ENCODE measurements at regions not wholly inside any gene's neighbourhood (a gene's known extent, or its start where the extent isn't known, plus 50 kb on each side); places are given as distances from the start of the nearest gene placed in this dataset.

DNA sequence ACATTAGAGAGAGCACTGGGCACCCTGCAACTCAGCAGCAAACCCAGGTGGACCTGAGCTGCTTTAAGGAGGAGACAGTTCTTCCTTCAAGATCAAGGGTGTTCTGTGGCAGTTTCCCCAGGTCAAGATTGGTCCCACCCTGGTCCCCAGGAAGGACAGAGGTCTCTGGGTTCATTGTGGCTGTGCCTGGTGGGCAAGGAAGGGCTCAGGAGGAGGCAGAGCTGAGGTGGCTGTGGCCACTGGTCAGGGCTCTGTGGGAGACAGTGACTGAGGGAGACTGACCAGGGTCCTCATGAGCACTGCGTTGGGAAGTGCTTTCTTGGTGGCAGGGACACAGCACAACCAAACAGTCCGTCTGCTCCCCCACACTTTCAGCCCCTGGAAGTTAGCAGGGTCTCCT lies 141.3 kb downstream of the FCRL5 start:
- ChIA-PET CTCF (interaction anchor here (0.7 kb wide), 1 partner anchor 491 kb away, joined by 3 read pairs; no protein-coding TSS in a partner anchor), POLR2A (ENCODE audit: low non-redundant PET) (no interaction called here)
- TF ChIP-seq, protein P1, sequence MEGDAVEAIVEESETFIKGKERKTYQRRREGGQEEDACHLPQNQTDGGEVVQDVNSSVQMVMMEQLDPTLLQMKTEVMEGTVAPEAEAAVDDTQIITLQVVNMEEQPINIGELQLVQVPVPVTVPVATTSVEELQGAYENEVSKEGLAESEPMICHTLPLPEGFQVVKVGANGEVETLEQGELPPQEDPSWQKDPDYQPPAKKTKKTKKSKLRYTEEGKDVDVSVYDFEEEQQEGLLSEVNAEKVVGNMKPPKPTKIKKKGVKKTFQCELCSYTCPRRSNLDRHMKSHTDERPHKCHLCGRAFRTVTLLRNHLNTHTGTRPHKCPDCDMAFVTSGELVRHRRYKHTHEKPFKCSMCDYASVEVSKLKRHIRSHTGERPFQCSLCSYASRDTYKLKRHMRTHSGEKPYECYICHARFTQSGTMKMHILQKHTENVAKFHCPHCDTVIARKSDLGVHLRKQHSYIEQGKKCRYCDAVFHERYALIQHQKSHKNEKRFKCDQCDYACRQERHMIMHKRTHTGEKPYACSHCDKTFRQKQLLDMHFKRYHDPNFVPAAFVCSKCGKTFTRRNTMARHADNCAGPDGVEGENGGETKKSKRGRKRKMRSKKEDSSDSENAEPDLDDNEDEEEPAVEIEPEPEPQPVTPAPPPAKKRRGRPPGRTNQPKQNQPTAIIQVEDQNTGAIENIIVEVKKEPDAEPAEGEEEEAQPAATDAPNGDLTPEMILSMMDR (conservative IDR thresholded peaks at IDR 0.05; ENCODE audit: low read depth), result no peak
- DNase-seq (ENCODE audit: low spot score), result no peak
- H3K27ac ChIP-seq, result no peak overlapping the region

DNA sequence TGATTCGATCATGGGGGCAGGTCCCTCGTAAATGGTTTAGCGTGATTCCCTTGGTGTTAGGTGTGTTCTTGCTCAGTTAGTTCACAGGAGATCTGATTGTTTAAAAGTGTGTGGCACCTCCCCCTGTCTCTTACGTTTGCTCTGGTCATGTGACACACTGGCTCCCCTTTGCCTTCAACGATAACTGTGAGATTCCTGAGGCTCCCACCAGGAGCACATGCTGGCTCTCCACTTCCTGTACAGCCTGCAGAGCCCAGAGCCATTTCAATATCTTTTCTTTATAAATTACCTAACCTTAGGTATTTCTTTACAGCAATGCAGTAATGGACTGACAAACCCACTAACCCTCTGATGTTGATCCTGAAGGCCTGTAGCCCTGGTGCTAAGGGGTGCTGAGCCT lies 141.9 kb downstream of the FCRL5 start:
- CTCF ChIA-PET, result no interaction called here
- no peak for DNase-seq (ENCODE audit: low spot score)
- POLR2A ChIA-PET (ENCODE audit: low non-redundant PET), result no interaction called here
- TF ChIP-seq, protein P1 (conservative IDR thresholded peaks at IDR 0.05; ENCODE audit: low read depth), result no peak
- H3K27ac ChIP-seq, result no peak overlapping the region

DNA sequence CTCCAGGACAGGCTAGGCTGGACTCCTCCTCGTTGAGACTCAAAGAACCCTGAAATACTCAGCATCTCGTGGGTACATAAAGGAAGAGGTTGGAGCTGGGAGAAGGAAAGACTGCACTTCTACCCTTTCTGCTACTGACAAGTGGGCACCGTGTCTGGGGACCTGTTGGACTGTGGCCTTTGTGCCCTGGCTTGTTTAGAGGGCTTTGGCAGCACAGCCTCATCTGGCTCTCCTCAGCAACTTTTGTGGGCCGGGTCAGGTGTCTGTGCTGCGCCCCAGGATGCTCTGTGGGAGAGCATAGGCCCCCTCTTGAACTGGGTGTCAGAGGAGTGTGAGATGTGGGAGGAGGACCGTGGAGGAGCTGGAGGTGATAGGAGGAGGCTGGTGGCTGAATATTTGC lies 142.4 kb downstream of the FCRL5 start:
- H3K27ac ChIP-seq, result no peak overlapping the region
- POLR2A ChIA-PET (ENCODE audit: low non-redundant PET), result no interaction called here
- CTCF ChIA-PET, result no interaction called here
- DNase-seq (ENCODE audit: low spot score), result no peak
- TF ChIP-seq, protein P1 (conservative IDR thresholded peaks at IDR 0.05; ENCODE audit: low read depth), result no peak

DNA sequence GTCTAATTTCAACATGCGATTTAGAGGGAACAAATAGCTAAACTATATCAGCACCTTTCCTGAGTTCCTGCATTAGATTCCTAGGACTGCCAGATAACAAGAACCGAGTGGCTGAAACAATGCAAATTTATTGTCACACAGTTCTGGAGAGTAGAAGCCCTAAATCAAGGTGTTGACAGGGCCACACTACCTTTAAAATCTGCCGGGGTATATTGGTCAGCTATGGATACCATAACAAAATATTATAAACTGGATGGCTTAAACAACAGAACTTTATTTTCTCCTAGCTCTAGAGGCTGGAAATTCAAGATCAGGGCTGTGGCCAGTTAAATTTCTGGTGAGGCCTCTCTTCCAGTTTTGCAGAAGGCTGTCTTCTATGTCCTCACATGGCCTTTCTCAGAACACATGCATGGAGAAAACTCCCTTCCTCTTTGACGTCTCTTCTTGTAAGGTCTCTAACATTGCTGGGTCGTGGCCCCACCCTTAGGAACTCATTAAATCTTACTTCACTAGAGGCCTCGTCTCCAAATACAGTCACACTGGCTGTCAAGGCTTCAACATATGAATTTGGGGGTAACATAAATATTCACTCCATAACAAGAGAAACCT lies 144.3 kb downstream of the FCRL5 start:
- POLR2A ChIA-PET (ENCODE audit: low non-redundant PET), result no interaction called here
- no peak for DNase-seq (ENCODE audit: low spot score)
- no peak overlapping the region for H3K27ac ChIP-seq
- CTCF ChIA-PET, result interaction anchor here (0.7 kb wide), 1 partner anchor 50 kb away, joined by 3 read pairs; no protein-coding TSS in a partner anchor
- TF ChIP-seq, protein P1 (conservative IDR thresholded peaks at IDR 0.05; ENCODE audit: low read depth), result no peak

DNA sequence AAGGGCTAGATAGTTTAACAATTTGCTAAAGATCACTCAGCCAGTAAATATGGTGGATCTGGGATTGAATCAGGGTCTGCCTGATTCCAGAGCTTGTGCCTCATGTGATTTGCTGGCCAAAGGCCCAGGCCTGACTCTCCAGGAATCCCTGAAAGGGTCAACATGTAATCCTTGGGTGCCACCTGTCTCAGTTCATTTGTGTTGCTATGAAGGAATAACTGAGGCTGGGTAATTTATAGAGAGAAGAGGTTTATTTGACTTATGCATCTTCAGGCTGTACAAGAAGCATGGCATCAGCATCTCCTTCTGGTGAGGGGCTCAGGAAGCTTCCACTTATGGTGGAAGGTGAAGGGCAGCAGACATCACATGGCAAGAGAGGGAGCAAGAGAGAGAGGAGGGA lies 144.9 kb downstream of the FCRL5 start:
- TF ChIP-seq, protein P1 (conservative IDR thresholded peaks at IDR 0.05; ENCODE audit: low read depth), result no peak
- CTCF ChIA-PET, result no interaction called here
- DNase-seq (ENCODE audit: low spot score), result no peak
- no peak overlapping the region for H3K27ac ChIP-seq
- POLR2A ChIA-PET (ENCODE audit: low non-redundant PET), result no interaction called here

DNA sequence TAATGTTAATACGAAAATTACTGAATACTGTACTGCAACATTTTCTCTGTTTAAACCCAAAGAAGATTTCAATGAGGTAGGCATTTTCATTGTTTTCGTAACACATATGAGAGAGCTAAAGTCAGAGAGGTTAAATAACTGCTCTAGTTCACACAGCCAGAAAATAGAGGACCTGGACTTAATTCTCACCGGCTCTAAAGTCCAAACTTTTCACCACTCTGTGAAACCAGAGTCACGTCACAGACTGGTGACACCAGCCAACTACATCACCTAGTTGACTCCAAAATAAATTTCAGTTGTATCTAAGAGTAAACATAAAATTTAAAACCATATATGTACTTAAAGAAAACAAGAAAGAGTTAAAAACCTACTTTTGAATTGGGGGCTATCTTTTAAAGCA lies 146.7 kb downstream of the FCRL5 start:
- TF ChIP-seq, protein P1 (conservative IDR thresholded peaks at IDR 0.05; ENCODE audit: low read depth), result no peak
- no peak for DNase-seq (ENCODE audit: low spot score)
- no peak overlapping the region for H3K27ac ChIP-seq
- POLR2A ChIA-PET (ENCODE audit: low non-redundant PET), result no interaction called here
- CTCF ChIA-PET, result no interaction called here

Measured in RWPE1 (cell line).